ENCODE measurements at regions not wholly inside any gene's neighbourhood (a gene's known extent, or its start where the extent isn't known, plus 50 kb on each side); places are given as distances from the start of the nearest gene placed in this dataset.

DNA sequence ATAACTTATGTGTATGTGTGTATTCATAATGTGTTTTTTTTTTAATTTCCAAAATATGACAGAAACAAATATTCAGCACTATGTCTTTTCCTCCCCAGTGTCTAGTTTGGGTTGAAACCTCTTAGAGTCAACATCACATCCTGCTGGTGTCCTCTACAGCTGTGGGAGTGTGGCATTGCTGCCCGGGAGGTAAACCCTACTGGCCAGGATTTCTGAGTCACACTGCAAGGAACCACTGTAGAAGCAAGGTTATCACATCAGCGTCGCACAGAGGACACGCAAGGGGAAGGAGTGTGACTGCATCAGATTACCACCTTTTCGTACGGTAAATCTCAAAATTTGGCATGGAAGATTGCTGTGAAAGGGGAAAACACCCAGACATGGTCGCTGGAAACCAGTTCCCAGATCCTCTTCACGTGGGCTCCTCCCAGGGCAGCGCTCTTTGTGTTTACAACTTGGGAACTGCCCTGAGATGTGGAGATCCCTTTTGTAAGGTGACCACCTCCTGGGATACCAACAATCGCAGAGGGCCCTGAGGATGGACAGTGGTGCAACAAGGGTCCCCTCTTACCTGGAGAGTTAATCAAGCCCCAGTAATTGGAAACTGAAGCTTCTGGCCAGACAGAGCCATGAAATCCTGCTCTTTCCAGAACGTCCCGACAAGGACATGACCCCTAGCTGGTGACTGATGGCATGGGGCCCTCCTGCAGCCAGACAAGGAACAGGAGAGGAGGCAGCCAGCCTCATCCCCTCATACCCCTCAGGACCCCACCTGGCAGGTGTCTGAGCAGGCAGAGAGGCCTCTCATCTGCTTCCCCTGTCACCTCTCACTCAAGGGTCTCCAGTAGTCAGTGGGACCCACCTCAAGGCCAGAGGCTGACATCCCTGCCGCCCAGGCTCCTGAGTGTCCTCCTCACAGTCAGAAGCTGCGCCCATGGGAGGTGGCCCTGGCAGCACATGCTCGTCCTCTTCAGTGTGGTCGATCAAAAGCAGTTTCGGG is 194.7 kb downstream of the MED10 start:
- TF ChIP-seq, protein P1, sequence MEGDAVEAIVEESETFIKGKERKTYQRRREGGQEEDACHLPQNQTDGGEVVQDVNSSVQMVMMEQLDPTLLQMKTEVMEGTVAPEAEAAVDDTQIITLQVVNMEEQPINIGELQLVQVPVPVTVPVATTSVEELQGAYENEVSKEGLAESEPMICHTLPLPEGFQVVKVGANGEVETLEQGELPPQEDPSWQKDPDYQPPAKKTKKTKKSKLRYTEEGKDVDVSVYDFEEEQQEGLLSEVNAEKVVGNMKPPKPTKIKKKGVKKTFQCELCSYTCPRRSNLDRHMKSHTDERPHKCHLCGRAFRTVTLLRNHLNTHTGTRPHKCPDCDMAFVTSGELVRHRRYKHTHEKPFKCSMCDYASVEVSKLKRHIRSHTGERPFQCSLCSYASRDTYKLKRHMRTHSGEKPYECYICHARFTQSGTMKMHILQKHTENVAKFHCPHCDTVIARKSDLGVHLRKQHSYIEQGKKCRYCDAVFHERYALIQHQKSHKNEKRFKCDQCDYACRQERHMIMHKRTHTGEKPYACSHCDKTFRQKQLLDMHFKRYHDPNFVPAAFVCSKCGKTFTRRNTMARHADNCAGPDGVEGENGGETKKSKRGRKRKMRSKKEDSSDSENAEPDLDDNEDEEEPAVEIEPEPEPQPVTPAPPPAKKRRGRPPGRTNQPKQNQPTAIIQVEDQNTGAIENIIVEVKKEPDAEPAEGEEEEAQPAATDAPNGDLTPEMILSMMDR (optimal IDR thresholded peaks at IDR 0.05 in 1 of 3, IDR thresholded peaks at IDR 0.05 in 1 of 3, conservative IDR thresholded peaks at IDR 0.05 in 1 of 3; ENCODE audit: extremely low read depth in 1 of 3, insufficient read depth in 2 of 3, low read length in 3 of 3), result no peak
- no peak for TF ChIP-seq EZH2 (IDR thresholded peaks at IDR 0.05; ENCODE audit: low read length)

Data from keratinocyte (primary cell).